ENCODE measurements at regions not wholly inside any gene's neighbourhood (a gene's known extent, or its start where the extent isn't known, plus 50 kb on each side); places are given as distances from the start of the nearest gene placed in this dataset.
"Not testable (repeated sequence)": the region's sequence is repeated elsewhere in the genome, so short reads cannot be mapped to it uniquely, and the experiment has no call there.

DNA sequence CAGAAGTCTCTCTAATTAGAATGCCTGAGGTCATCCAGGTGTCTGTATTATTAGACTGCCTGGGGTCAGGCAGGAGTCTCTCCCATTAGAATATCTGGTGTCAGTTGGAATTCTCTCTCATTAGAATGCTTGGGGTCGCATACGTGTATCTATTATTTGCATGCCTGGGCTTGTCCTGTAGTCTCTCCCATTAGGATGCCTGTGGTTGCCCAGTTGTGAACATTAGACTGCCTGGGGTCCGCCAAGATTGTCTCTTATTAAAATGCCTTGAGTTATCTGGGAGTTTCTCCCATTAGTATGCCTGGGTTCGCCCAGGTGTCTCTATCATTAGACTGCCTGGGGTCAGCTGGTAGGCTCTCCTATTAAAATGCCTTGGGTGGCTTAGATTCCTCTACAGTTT lies 1494.7 kb downstream of the UQCRFS1 start:
- TF ChIP-seq, protein P1, sequence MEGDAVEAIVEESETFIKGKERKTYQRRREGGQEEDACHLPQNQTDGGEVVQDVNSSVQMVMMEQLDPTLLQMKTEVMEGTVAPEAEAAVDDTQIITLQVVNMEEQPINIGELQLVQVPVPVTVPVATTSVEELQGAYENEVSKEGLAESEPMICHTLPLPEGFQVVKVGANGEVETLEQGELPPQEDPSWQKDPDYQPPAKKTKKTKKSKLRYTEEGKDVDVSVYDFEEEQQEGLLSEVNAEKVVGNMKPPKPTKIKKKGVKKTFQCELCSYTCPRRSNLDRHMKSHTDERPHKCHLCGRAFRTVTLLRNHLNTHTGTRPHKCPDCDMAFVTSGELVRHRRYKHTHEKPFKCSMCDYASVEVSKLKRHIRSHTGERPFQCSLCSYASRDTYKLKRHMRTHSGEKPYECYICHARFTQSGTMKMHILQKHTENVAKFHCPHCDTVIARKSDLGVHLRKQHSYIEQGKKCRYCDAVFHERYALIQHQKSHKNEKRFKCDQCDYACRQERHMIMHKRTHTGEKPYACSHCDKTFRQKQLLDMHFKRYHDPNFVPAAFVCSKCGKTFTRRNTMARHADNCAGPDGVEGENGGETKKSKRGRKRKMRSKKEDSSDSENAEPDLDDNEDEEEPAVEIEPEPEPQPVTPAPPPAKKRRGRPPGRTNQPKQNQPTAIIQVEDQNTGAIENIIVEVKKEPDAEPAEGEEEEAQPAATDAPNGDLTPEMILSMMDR (IDR thresholded peaks at IDR 0.05; ENCODE audit: control insufficient read depth, insufficient read depth, low read depth, low read length, missing control alignments) = no peak
- H3K4me3 ChIP-seq (ENCODE audit: control insufficient read depth, low read depth, low read length) = no peak overlapping the region
- DNase-seq (ENCODE audit: low read depth) = no peak

DNA sequence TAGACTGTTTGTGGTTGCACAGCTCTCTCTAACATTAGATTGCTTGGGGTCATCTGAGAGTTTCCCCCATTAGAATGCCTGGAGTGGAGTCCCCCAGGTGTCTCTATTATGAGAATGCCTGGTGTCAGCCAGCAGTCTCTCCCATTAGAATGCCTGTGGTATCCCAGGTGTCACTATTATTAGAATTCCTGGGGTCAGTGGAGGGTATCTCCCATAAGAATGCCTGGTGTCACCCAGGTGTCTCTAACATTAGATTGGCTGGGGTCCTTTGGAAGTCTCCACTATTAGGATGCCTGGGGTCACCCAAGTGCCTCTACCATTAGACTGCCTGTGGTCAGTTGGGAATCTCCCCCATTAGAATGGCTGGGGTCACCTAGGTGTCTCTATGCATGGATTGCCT lies 1495.1 kb downstream of the UQCRFS1 start:
- DNase-seq (ENCODE audit: low read depth) = no peak
- H3K4me3 ChIP-seq (ENCODE audit: control insufficient read depth, low read depth, low read length) = no peak overlapping the region
- TF ChIP-seq, protein P1 (IDR thresholded peaks at IDR 0.05; ENCODE audit: control insufficient read depth, insufficient read depth, low read depth, low read length, missing control alignments) = no peak

GRCh38 chr19:27716922-27717321 lies 1496.0 kb downstream of the UQCRFS1 start:
- no peak overlapping the region for H3K4me3 ChIP-seq (ENCODE audit: control insufficient read depth, low read depth, low read length)
- DNase-seq (ENCODE audit: low read depth) = no peak
- TF ChIP-seq, protein P1 (IDR thresholded peaks at IDR 0.05; ENCODE audit: control insufficient read depth, insufficient read depth, low read depth, low read length, missing control alignments) = no peak

DNA sequence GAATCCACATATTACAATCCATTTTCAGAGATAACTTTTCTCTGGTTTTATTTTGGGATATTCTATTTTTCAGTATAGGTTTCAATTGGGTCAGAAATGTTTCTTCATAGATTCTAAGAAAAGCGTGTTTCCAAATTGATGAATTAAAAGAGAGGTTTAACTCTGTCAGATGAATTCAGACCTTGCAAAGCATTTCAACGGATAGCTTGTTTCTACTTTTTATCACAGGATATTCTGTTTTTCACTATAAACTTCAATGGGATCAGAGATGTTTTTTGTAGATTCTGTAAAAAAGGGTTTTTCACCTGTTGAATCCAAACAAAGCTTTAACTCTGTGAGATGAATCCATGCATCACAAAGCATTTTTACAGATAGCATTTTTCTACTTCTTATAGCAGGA lies 1498.1 kb downstream of the UQCRFS1 start:
- no peak for DNase-seq (ENCODE audit: low read depth)
- TF ChIP-seq, protein P1 (IDR thresholded peaks at IDR 0.05; ENCODE audit: control insufficient read depth, insufficient read depth, low read depth, low read length, missing control alignments) = no peak
- H3K4me3 ChIP-seq (ENCODE audit: control insufficient read depth, low read depth, low read length) = no peak overlapping the region

DNA sequence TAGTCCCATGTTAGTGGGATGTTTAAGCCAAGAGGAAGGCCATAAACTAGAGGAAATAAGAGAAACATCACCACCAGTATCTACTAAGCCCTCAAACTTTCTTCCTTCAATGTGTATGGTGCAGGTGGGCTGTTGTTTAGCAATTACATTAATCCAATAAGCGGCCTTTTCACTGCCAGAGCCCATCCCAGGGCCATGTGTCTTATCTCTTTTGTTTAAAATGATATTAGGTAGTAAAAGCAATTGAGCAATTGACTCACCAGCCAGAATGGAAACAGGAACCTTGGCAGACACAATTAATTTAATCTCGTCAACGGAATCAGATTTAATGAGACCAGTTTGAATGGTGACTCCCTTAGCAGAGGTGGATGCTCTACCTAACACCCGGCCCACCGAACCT lies 1503.5 kb downstream of the UQCRFS1 start:
- TF ChIP-seq, protein P1 (IDR thresholded peaks at IDR 0.05; ENCODE audit: control insufficient read depth, insufficient read depth, low read depth, low read length, missing control alignments) = no peak
- H3K4me3 ChIP-seq (ENCODE audit: control insufficient read depth, low read depth, low read length) = no peak overlapping the region
- no peak for DNase-seq (ENCODE audit: low read depth)

- not testable (repeated sequence) for DNase-seq (ENCODE audit: low read depth); H3K4me3 ChIP-seq (ENCODE audit: control insufficient read depth, low read depth, low read length)
Measured at GRCh38 chr19:27708986-27709385, 1504.0 kb downstream of the UQCRFS1 start.

DNA sequence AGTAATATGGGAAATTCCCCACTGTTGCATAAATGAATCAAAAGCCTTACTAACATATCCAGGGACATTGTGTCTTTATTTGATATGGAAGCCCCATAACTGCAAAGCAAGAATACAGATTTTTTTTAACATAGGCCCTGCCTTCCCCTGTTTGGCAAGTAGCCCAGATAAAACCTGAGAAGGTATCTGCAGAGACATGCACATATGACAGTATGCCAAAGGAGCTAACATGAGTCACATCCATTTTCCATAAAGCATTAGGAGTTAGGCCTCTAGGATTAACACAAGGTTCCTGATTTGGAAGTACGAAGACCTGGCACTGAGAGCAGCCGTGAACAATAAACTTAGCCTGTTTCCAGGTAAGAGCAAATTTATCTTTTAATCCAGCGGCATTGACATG lies 1505.9 kb downstream of the UQCRFS1 start:
- not testable (repeated sequence) for DNase-seq (ENCODE audit: low read depth); H3K4me3 ChIP-seq (ENCODE audit: control insufficient read depth, low read depth, low read length)

DNA sequence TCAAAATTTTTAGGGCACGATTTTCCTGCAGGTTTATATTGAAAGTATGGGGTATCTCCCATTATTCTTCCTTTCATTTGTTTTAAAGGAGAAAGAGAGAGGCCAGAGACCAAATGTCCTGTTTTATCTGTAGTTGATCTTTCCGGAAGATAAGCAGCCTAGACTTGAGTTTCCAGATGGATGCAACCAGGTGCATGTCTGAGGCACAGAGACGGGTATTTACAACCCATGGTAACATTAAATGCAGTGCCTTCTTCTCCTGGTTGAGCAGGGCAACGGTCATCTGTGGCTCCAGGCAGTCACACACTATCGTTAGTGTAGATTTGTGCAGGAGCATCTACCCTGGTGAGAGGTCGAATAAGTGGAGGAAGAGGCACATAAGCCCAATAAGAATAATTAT lies 1507.1 kb downstream of the UQCRFS1 start:
- TF ChIP-seq, protein P1 (IDR thresholded peaks at IDR 0.05; ENCODE audit: control insufficient read depth, insufficient read depth, low read depth, low read length, missing control alignments) = no peak
- DNase-seq (ENCODE audit: low read depth) = no peak
- no peak overlapping the region for H3K4me3 ChIP-seq (ENCODE audit: control insufficient read depth, low read depth, low read length)
